ENCODE measurements at regions not wholly inside any gene's neighbourhood (a gene's known extent, or its start where the extent isn't known, plus 50 kb on each side); places are given as distances from the start of the nearest gene placed in this dataset.

- H3K4me3 ChIP-seq (ENCODE audit: low read length in 3 of 3) = no peak overlapping the region
- no peak for TF ChIP-seq CTCF (IDR thresholded peaks at IDR 0.05; ENCODE audit: borderline replicate concordance, extremely low read depth, insufficient read depth)
- H3K4me1 ChIP-seq (ENCODE audit: control insufficient read depth in 2 of 3, insufficient read depth in 2 of 3, low read depth in 1 of 3, low read length in 3 of 3) = no peaks in the 10 kb centered on the region
- DNase-seq (no peak), FAIRE-seq (no peak)
- H3K9ac ChIP-seq (ENCODE audit: low read length in 3 of 3) = no peak overlapping the region
- no peaks in the 10 kb centered on the region for H3K9me3 ChIP-seq (ENCODE audit: control insufficient read depth in 2 of 3, insufficient read depth in 1 of 3, low read length in 3 of 3)
- H3K36me3 ChIP-seq (ENCODE audit: control insufficient read depth in 2 of 3, insufficient read depth in 3 of 3, low read length in 3 of 3) = no peaks in the 10 kb centered on the region
- intact Hi-C loops (cut with DNase I) = no loop called here
- no peaks in the 10 kb centered on the region for H3K27me3 ChIP-seq (ENCODE audit: control insufficient read depth, insufficient read depth, low read length)
- no peak overlapping the region for H3K27ac ChIP-seq (ENCODE audit: low read depth in 2 of 2, low read length in 2 of 2)
Observed at GRCh38 chr4:15318621-15319348, 109.0 kb upstream of the C1QTNF7 start.

- no peak overlapping the region for H3K9ac ChIP-seq (ENCODE audit: low read length in 3 of 3)
- H3K27me3 ChIP-seq (ENCODE audit: control insufficient read depth, insufficient read depth, low read length) = no peaks in the 10 kb centered on the region
- TF ChIP-seq CTCF (IDR thresholded peaks at IDR 0.05; ENCODE audit: borderline replicate concordance, extremely low read depth, insufficient read depth) = no peak
- DNase-seq (no peak), FAIRE-seq (no peak)
- intact Hi-C loops (cut with DNase I) = no loop called here
- H3K4me3 ChIP-seq (ENCODE audit: low read length in 3 of 3) = no peak overlapping the region
- no peak overlapping the region for H3K27ac ChIP-seq (ENCODE audit: low read depth in 2 of 2, low read length in 2 of 2)
- no peaks in the 10 kb centered on the region for H3K4me1 ChIP-seq (ENCODE audit: control insufficient read depth in 2 of 3, insufficient read depth in 2 of 3, low read depth in 1 of 3, low read length in 3 of 3)
- H3K9me3 ChIP-seq (ENCODE audit: control insufficient read depth in 2 of 3, insufficient read depth in 1 of 3, low read length in 3 of 3) = no peaks in the 10 kb centered on the region
- H3K36me3 ChIP-seq (ENCODE audit: control insufficient read depth in 2 of 3, insufficient read depth in 3 of 3, low read length in 3 of 3) = no peaks in the 10 kb centered on the region
Observed at GRCh38 chr4:15320121-15320678, 107.6 kb upstream of the C1QTNF7 start.

- Histone ChIP-seq H3K36me3 (ENCODE audit: control insufficient read depth in 2 of 3, insufficient read depth in 3 of 3, low read length in 3 of 3) (no peaks in the 10 kb centered on the region), H3K9ac (ENCODE audit: low read length in 3 of 3) (no peak overlapping the region), H3K27me3 (ENCODE audit: control insufficient read depth, insufficient read depth, low read length) (no peaks in the 10 kb centered on the region), H3K4me3 (ENCODE audit: low read length in 3 of 3) (no peak overlapping the region), H3K4me1 (ENCODE audit: control insufficient read depth in 2 of 3, insufficient read depth in 2 of 3, low read depth in 1 of 3, low read length in 3 of 3) (no peaks in the 10 kb centered on the region), H3K9me3 (ENCODE audit: control insufficient read depth in 2 of 3, insufficient read depth in 1 of 3, low read length in 3 of 3) (no peaks in the 10 kb centered on the region), H3K27ac (ENCODE audit: low read depth in 2 of 2, low read length in 2 of 2) (no peak overlapping the region)
- intact Hi-C loops (cut with DNase I) = no loop called here
- TF ChIP-seq CTCF (IDR thresholded peaks at IDR 0.05; ENCODE audit: borderline replicate concordance, extremely low read depth, insufficient read depth) = no peak
- FAIRE-seq = no peak
- no peak for DNase-seq
Observed at GRCh38 chr4:15322006-15322405, 105.8 kb upstream of the C1QTNF7 start.
